Fibroblast of skin of scalp (primary cell): ENCODE measurements at regions not wholly inside any gene's neighbourhood (a gene's known extent, or its start where the extent isn't known, plus 50 kb on each side); places are given as distances from the start of the nearest gene placed in this dataset.
A peak's percentile ranks its signal among the peaks of the same experiment; 100 is the strongest.

Source experiments
- DNase-seq: peaks from one replicate; pipeline ENCODE4 v3.0.0-alpha.2; 2013

- no peak for DNase-seq
These were observed 911.3 kb upstream of the USP15 start for GRCh38 chr12:61348871-61349270.

- no peak for DNase-seq
These were observed 905.1 kb upstream of the USP15 start for GRCh38 chr12:61355105-61355504.

GRCh38 chr12:61356485-61356884 is 903.7 kb upstream of the USP15 start:
- DNase-seq: no peak

GRCh38 chr12:61357496-61357895 is 902.7 kb upstream of the USP15 start:
- DNase-seq: no peak

- DNase-seq: no peak
These were observed 898.2 kb upstream of the USP15 start for GRCh38 chr12:61362037-61362436.

GRCh38 chr12:61365001-61365400 is 895.2 kb upstream of the USP15 start:
- no peak for DNase-seq

GRCh38 chr12:61367281-61367785 is 892.9 kb upstream of the USP15 start:
- DNase-seq: no peak

- DNase-seq: no peak
These were observed 890.8 kb upstream of the USP15 start for GRCh38 chr12:61369241-61369910.

- peak; percentile 60 for DNase-seq
These were observed 875.7 kb upstream of the USP15 start for GRCh38 chr12:61384511-61384910.

GRCh38 chr12:61385771-61386170 is 874.4 kb upstream of the USP15 start:
- peak; percentile 69 for DNase-seq

- DNase-seq: no peak
These were observed 862.5 kb upstream of the USP15 start for GRCh38 chr12:61397668-61398067.

- DNase-seq: no peak
These were observed 848.0 kb upstream of the USP15 start for GRCh38 chr12:61412201-61412600.

GRCh38 chr12:61414470-61414869 is 845.7 kb upstream of the USP15 start:
- no peak for DNase-seq

GRCh38 chr12:61422786-61423185 is 837.4 kb upstream of the USP15 start:
- DNase-seq: no peak

- DNase-seq: no peak
These were observed 808.1 kb upstream of the USP15 start for GRCh38 chr12:61452076-61452475.

GRCh38 chr12:61487728-61488127 is 772.5 kb upstream of the USP15 start:
- DNase-seq: no peak

- peak; percentile 4 for DNase-seq
These were observed 769.4 kb upstream of the USP15 start for GRCh38 chr12:61490526-61491498.

GRCh38 chr12:61502179-61502578 is 758.0 kb upstream of the USP15 start:
- no peak for DNase-seq

GRCh38 chr12:61504396-61505080 is 755.7 kb upstream of the USP15 start:
- DNase-seq: no peak

GRCh38 chr12:61513499-61513898 is 746.7 kb upstream of the USP15 start:
- no peak for DNase-seq

GRCh38 chr12:61514016-61514415 is 746.2 kb upstream of the USP15 start:
- DNase-seq: no peak

GRCh38 chr12:61521258-61521657 is 738.9 kb upstream of the USP15 start:
- no peak for DNase-seq
